ENCODE measurements at regions not wholly inside any gene's neighbourhood (a gene's known extent, or its start where the extent isn't known, plus 50 kb on each side); places are given as distances from the start of the nearest gene placed in this dataset.

DNA sequence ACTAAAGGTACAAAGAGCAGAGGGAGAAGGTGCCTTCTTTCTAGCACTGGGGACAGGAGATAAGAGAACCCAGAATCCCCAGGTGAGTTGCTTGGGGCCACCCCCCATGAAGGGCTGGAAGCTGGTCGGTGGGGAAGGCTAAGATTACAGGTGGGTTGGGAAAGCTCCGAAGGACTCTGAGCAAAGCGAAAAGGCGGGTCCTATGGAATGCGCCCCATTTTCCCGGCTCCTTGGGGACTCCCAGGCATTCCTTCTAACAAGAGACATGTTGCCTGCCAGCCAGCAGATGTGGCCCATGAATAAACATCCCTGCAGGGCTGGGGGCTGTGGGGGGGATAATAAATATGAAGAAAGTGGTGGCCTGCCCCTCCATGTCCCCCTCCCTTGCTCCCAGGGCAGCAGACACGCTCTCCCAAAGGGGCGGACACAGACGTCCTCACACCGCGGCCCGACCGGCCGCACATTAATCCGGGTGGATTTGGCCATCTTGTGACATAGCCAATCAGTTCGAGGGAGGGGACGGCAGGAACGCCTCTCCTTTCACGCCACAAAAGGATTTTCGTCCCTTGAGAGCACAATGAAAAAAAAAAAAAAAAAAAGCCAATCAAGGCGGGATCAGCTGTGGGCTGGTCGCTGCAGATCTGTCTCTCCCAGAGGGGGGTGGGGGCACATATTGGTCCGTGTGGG lies 98.5 kb downstream of the SOX9 start:
- peak overlapping the region; percentile 8 for H3K4me3 ChIP-seq (ENCODE audit: low read depth, low read length)
- in situ Hi-C loops (cut with HindIII; ENCODE audit: low sequenced_read_pairs): no loop called here
- DNase-seq (ENCODE audit: low read depth, low spot score): no peak
- TF ChIP-seq, protein P1, sequence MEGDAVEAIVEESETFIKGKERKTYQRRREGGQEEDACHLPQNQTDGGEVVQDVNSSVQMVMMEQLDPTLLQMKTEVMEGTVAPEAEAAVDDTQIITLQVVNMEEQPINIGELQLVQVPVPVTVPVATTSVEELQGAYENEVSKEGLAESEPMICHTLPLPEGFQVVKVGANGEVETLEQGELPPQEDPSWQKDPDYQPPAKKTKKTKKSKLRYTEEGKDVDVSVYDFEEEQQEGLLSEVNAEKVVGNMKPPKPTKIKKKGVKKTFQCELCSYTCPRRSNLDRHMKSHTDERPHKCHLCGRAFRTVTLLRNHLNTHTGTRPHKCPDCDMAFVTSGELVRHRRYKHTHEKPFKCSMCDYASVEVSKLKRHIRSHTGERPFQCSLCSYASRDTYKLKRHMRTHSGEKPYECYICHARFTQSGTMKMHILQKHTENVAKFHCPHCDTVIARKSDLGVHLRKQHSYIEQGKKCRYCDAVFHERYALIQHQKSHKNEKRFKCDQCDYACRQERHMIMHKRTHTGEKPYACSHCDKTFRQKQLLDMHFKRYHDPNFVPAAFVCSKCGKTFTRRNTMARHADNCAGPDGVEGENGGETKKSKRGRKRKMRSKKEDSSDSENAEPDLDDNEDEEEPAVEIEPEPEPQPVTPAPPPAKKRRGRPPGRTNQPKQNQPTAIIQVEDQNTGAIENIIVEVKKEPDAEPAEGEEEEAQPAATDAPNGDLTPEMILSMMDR (IDR thresholded peaks at IDR 0.05; ENCODE audit: low read depth, low read length): no peak

DNA sequence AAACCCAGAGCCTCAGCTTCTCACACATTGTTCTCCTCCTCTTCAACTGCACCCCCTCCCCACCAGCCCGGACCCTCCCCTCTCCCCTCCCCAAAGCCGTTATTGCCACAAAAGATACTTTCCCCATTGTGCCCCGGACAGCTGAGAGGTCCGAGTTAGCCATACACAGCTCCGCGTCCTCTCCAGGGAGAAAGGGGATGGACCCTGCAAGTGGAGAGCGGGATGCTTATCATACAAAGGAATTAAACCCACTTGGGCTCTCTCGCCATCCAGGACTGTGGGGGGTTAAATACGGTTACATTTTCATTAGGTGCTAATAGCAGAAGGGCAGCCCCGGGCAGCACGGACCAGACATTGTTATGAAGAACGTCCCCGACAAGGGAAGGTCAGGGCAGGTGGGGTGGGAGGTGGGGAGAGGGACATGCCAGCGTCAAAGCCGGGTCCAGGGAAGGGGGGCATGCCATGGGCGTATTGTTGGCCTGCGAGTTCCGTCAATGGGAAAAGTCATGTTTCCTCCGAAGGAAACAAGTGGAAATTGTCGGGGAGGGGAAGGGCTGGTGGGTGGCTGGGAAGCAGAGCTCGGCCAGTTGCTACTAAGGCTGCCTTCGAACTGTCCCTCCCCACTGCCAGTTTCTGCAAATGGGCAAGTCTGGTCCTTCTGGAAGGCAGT lies 99.1 kb downstream of the SOX9 start:
- TF ChIP-seq, protein P1 (IDR thresholded peaks at IDR 0.05; ENCODE audit: low read depth, low read length): no peak
- no peak for DNase-seq (ENCODE audit: low read depth, low spot score)
- H3K4me3 ChIP-seq (ENCODE audit: low read depth, low read length): peak overlapping the region; percentile 8
- in situ Hi-C loops (cut with HindIII; ENCODE audit: low sequenced_read_pairs): no loop called here

DNA sequence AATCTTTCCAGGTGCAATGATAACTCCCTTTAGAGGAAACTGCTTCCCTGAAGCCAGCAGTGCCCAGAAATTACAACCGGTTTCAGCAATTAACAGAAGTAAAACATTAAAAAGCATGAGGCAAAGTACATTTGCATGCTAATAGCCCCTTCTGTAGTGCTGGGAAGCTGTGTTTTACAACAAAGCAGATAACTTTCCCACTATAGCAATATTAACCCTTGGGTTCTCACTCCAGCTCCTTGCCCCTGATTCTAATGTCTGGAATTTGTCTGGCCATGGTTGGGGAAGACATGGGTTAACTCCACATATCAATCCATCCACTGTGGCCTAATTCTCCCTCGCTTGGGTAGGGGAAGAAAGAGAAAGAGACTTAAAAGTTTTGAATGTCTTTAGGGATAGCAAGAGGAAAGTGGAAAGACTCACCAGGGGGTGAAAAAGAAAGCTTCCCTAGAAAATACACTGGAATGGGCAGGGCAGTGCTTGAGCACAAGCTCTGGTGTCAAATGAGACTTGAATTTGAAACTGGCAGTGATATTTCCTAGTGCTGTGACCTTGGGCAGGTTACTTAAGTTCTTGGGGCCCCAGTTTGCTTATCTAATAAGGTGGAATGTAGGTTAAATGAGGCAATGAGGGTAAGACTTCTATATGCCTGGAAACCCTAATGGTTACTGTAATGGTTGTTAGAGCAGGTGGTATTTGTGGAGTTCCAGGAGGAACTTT lies 102.0 kb downstream of the SOX9 start:
- H3K4me3 ChIP-seq (ENCODE audit: low read depth, low read length): no peak overlapping the region
- TF ChIP-seq, protein P1 (IDR thresholded peaks at IDR 0.05; ENCODE audit: low read depth, low read length): no peak
- in situ Hi-C loops (cut with HindIII; ENCODE audit: low sequenced_read_pairs): no loop called here
- no peak for DNase-seq (ENCODE audit: low read depth, low spot score)

DNA sequence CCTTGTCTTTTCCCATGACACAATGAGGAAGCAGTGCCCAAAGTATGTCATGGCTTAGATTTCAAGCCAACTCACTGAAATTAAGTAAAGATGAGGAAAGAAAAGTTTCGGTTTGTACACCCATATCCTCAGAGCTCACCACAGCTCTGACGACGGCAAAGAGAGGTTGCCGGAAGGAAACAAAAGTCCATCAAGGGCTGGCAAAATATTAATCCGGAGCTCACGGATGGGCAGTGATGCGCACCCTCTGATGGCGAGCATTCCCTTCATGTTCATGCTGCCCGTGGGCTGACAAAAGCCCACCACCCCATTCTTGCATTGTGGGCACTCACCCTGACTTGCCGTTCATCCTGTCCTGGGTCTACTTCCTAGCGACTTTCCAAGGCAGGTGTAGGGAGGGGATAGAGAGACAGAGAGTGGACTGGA lies 103.1 kb downstream of the SOX9 start:
- TF ChIP-seq, protein P1 (IDR thresholded peaks at IDR 0.05; ENCODE audit: low read depth, low read length): no peak
- in situ Hi-C loops (cut with HindIII; ENCODE audit: low sequenced_read_pairs): no loop called here

DNA sequence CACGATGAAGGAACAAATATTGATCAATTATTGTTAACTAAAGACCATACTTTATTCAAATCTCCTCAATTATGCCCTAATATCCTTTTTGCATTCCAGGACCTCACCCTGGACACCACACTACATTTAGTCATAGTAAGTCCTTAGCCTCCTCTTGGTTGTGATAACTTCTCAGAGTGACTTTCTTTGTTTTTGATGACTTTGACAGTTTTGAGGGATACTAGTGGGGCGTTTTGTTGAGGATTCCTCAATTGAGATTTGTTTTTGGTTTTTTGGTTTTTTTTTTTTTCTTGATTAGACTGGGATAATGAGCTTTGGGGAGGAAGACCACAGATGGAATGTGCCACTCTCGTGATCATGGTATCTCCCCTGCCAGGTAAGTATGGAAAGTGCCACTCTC lies 105.5 kb downstream of the SOX9 start:
- TF ChIP-seq, protein P1 (IDR thresholded peaks at IDR 0.05; ENCODE audit: low read depth, low read length): no peak
- in situ Hi-C loops (cut with HindIII; ENCODE audit: low sequenced_read_pairs): no loop called here
- DNase-seq (ENCODE audit: low read depth, low spot score): no peak
- no peak overlapping the region for H3K4me3 ChIP-seq (ENCODE audit: low read depth, low read length)

More for the DNA sequence above, 103.1 kb downstream of the SOX9 start:
- no peak for DNase-seq (ENCODE audit: low read depth, low spot score)
- H3K4me3 ChIP-seq (ENCODE audit: low read depth, low read length): no peak overlapping the region

DNA sequence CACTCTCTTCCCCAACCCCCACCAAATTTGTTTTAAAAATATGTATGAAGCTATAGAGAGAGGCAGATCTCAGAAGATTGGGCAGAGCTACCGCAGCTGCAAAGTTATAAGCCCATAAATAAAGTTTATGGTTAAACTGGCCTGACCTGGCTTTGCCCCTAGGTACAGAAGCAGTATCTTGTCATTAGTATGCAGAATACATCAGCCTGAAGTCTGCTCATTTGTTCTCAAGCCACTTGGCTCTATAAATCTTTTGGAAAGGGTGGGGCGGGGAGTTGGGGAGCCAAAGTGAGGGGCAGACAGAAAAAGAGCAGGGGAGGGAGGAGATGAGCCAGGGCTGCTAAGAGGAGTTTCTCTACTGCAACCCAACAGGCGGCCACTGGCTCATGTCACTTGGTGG lies 113.2 kb downstream of the SOX9 start:
- TF ChIP-seq, protein P1 (IDR thresholded peaks at IDR 0.05; ENCODE audit: low read depth, low read length): no peak
- in situ Hi-C loops (cut with HindIII; ENCODE audit: low sequenced_read_pairs): no loop called here
- H3K4me3 ChIP-seq (ENCODE audit: low read depth, low read length): no peak overlapping the region
- no peak for DNase-seq (ENCODE audit: low read depth, low spot score)
